Stimulated activated CD4-positive, alpha-beta T cell treated with anti-CD3 and anti-CD28 coated beads, Interleukin-1b, Interleukin-23, amount 100 ng/mL, for 1 hour (primary cell): ENCODE measurements at regions not wholly inside any gene's neighbourhood (a gene's known extent, or its start where the extent isn't known, plus 50 kb on each side); places are given as distances from the start of the nearest gene placed in this dataset.

Experiments used
- DNase-seq, 2 donors: peaks; one replicate each; pipeline ENCODE4 v3.0.0-alpha.2; 2020; ENCODE audit warnings: low read depth in 2 of 2

DNA sequence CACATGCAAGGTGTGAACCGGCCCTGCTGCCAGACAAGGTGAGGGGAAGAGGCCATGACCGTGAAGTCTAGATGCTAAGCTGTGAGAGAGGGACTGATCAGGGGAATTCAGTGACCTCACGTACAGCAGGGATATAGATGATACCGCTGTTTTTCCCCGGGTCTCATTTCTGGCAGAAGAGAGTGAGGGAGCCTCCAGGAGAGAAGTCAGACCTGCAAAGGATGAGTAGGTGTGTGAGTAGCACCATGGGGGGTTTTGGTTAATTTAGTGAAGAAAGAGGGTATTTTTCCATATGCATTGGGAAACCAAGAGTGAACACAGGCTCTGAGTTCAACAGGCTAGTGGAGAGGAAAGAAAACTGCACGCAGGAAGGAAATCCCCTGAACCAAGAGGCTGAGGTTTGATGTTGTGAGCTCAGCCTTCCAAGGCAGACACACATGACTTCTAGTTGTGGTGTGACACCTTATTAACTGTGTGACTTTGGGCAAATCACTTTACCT lies 127.6 kb upstream of the GATB start:
- no peak for DNase-seq

DNA sequence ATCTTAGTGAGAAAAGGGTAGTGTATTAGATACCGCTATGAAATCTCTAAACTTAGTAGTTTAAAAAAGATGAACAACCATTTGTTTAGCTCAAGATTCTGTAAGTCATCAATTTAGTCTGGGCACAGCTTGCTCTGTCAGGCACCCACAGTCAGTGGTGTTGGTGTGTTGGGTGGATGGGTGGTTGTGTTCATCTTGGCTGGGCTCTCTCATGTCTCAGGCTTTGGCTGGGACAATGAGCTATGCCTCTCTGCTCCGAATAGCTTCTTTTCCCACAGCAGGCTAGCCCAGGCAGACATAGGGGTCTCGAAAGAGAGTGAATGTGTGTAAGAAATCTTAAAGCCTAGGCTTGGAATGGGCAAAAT lies 127.0 kb upstream of the GATB start:
- DNase-seq, result no peak

DNA sequence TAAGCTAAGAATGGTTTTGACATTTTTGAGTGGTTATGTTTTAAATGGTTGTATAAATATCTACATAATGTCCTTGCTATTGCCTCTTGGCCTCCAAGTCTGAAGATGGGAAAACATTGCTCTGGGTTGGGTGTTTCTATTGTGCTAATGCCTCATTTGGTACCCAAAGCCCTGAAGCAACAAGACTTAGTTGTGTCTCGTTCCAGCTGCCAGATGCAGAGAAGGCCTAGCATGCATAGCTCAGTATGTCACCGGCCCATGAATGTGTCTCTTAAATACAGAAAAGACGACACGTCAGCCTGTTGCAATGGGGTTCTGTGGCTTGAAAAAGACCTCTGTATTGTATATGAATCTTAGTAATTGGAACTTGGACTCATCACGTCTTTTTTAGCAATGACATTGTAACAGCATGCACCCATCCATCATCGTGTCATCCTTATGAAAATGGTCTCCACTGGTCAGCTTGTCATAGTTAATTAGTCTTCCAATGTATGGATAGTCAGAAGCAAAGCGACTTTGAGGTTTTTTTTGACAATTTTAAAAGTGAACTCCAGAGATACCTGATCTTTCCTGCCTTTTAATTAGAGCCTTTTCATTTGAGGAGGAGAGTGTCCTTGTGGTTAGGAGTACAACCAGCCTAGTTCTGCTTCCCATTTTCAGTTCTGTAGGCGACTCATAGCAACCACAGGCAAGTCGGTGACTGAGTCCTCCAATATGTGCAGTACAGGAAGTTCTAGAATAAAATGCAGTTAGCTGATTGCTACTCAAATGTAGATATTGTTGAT lies 126.4 kb upstream of the GATB start:
- DNase-seq, result no peak

DNA sequence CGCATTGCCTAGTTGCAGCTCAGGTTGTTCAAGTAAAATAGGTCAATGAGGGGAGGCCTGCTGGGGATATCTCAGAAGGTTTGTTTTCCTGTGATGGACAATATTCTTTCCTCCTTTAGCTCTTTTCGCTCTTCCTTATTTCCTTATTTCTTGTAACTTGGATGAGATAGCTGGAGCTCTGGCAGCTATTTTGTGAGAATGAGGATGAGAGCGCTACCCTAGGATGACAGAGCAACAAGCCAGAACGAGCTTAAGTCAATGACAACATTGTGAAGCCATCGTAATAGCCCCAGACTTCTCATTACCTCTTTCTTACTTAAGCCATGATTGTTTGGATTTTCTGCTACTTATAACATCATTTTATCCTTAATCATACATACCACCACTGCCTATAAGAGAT lies 124.3 kb upstream of the GATB start:
- no peak for DNase-seq

DNA sequence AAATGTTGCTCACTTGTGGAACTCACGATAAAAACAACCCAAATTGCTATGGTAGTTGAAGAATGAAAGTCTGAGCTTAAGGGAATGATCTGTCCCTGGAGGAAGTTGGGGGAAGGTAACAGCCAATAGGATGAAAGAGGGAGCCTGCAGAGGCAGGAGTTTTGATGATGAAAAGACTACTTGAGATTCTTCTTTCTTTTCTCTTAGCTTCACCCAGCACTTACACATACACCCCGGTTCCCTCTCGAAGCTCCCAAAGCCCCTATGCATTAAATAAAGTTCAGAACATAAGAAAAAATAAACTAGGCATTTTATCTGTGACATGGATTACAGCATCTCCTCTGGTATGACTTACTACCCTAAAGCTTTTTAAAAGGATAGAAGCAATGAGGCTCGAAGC lies 122.9 kb upstream of the GATB start:
- DNase-seq, result no peak

DNA sequence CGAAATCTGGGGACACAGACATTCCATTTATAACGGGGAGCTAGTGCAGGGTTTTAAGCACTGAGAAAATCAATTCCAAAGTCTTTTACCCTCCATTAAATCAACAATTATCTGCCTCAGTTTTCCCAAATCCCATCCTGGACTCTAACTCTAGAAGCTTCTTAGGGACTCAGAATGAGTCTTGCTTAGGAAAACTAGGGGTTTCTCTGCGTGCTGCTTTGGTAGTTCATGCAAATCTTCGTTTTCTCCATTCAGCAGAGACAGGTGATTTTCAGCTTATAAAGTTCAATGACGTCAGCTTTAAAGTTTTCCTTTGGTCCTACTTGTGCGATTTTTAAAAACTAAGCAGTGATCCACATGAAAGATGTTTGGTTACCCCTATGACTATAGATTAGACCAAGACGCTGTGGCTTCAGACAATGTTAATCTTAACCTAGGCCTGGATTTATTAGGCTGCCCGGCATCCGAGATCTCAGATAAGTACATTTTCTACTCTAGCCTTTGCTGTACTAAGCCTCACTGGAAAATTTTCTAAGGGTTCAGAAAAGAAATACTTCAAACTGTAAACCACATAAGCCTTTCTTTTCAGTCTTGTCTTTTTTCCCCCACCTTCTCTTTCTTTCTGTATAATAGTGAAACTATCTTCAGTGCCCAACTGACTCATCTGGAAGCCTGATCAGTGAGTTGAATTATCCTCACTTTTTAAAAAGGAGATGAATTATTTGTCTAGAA lies 121.4 kb upstream of the GATB start:
- no peak for DNase-seq

DNA sequence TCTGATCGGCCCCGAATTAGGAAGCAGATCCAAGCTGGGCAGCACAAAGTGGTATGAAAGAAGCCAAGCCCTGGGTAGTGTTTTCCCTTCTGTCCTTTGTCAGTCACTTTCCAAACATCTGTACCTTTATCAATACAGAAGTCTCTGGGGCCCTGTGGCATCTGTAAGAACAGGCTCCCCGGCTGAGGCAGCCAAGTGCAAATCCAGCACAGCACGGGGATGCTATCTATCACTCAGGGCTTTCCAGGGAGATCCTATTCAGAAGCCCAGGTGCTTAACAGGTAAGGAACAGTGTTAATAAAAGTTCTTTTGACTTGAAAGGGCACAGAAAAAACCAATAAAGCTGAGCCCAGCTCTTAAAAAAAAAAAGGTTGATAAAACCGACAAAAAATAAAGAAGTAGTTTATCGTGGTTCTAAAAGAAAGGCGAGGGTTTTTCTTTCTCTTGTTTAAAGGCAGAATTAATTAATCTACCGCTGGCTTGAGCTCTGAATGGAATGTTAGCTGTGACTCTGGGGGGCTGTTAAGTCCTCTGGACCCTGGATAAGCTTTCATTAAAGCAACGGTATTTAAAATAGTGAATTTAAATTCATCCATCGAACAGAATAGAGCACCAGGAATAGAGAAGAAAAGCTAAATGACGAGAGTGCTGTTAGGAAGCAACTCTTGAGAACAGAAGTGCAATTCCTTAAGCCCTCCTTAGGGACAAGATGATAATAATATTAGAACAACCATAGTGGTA lies 119.1 kb upstream of the GATB start:
- DNase-seq, result no peak

DNA sequence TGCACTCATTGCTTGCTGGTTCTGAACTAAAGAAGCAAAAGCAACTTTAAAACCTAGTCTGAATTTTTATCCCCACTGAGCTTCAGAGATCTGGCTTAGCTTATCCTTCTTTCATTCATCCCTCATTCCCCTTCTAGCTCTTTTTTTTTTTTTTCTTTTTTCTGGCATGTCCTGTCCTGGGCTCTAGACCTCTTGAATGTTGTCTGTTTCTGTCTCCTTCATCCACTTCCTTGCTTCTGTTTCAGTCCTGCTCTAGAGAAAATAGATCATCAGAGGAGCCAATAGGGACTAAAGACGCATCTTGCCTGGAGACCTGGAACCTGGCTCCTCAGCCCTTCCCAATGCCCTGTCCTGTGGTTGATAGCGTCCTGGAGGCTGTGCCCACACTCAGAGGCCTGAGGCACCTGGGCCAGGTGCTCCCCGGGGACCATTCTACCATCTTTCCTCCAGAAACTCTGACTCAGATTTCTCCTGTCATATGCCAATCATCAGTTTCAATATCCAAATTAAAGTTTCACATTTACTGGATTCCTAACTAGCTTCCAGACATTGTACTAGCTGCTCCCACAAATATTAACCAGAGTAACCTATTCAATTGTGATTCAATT lies 115.7 kb upstream of the GATB start:
- no peak for DNase-seq

DNA sequence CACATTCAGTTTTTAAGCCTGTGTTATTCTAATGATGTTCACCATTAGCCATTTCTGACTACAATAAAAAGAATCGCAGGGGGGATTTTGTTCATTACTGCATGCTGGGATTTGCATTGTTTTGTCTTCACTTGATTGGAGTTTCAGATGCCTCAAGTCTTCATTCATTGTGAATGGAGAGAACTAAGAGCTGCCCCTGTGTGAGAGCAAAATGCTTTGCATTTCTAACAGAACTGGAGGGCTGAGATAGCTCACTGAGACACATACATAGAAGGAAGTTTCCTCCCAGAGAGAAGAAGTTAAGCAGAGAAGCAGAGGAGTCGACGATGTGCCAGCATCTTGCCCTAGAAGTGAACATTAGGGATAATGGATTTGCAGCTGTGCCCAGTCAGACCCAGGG lies 113.5 kb upstream of the GATB start:
- no peak for DNase-seq

DNA sequence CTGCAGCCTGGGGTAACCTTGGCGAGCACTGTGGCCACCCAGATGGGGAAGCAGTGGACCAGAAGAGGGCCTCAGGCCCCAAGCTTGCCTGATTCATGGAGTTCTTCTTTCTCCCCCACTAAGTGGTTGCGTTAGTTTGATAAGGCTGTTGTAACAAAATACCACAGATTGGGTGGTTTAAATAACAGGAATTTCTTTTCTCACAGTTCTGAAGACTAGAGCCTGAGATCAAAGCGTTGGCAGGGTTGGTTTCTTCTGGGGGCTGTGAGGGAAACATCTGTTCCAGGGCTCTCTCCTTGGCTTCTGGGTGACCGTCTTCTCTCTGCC lies 105.7 kb upstream of the GATB start:
- DNase-seq, result no peak

DNA sequence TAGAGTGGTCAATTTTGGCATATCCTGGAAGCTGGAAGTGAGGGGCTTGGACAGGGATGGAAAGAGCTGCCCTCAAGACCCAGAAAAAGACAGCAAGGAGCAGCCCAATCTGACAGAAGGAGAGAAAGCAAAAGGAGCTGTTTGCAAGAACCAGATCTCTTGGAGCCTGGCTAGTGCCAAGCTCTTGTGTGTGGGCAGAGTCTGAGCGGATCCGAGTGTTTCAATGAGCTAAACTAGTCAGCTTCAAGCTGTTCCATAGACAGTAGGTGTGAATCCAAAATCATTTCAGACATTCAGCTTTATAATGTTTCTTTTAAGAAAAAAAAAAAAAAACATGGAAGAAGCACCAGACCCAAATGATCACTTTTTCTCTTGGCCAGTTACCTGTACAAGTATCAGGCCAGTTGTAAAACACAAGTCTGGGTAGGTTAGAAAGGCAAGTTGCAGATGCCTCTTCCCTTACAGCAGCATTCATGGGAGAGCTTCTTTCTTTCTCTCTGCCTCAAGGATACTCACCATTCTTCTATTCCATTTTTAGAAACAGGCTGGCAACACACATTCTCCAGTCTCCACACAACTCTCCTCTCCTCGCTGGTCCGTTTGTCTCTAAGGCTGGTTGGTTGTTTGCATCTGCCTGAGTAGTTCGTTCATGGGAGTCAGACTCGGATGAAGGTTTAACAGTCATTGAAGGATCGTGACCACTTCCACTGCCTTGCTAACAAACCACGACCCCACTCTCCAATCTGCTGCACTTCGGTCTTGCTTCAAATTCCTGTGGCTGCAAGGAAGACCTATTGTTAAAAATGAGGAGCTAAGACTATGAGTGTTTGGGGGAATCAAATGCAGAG lies 105.2 kb upstream of the GATB start:
- no peak for DNase-seq

DNA sequence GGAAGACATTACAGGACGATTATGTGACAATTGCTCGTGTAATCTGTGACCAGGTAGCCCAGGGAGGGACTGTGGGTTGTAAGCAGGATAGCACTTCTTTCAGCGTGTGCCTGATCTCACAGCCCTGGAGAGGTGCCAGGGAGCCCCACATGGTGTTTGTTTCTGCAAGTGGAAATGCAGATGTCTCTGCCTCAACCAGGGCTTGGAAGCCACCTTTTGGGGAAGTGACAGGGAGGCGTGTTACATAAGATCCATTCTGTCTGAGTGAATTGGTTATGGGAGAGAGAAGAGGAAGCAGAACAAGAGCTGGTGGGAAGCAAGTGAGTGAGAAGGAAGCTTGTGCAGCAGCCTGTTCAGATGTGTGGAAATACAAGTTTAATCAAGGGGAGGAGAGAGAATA lies 104.5 kb upstream of the GATB start:
- no peak for DNase-seq

DNA sequence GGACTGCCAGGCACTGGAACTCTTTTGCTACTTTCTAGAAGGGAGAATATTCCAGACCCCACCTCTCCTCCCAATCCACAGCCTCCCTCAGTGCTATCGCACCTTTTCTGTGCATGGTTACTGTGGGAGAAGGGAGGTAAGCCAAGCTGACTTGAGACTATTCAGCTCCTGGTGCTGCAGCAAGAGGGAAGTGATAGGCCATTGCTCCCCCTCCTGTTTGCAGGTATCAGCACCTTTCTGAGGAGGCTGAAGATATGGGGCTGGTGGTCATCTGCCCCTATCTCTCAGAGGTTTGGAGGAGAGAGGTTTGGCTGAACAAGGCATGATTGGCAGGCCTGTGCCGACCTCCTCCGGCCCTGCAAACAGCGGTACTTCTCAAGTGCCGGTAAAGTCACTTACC lies 103.3 kb upstream of the GATB start:
- no peak for DNase-seq

DNA sequence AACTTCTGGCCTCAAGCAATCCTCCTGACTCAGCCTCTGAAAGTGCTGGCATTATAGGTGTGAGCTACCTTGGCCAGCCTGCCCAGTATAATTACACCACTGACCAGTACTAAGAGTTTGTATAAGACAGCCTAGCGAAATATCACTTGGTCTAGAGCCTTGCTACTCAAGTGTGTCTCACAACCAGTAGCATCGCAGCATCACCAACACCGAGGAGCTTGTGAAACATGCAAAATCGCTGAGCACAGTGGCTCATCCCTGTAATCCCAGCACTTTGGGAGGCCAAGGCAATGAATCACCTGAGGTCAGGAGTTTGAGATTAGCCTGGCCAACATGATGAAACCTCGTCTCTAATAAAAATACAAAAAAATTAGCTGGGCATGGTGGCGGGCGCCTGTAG lies 102.0 kb upstream of the GATB start:
- no peak for DNase-seq

DNA sequence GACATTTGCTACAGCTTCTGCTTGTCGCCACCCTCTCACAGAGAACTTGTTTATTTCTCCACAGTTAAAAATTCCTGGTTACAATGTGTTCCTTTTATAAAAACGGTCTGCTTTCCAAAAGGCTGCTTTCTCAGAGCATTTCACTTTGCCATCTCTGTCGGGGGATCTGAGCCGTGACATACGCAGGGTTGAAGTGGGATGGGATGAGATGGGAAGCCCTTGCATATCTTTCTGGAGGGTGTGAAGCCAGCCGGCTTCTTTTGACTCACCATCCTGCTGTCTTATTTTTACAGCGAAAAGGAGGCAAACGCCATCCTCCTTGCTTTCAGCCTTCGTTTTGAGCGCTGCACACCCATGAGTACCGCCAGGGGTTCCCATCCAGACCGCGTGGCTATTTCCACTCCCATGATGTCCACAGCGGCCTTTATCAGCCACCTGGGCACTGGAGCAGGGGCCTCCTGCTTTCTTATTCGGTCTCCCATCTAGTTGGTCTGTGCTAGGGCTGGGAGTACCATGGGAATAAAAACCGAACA lies 99.8 kb upstream of the GATB start:
- no peak for DNase-seq

DNA sequence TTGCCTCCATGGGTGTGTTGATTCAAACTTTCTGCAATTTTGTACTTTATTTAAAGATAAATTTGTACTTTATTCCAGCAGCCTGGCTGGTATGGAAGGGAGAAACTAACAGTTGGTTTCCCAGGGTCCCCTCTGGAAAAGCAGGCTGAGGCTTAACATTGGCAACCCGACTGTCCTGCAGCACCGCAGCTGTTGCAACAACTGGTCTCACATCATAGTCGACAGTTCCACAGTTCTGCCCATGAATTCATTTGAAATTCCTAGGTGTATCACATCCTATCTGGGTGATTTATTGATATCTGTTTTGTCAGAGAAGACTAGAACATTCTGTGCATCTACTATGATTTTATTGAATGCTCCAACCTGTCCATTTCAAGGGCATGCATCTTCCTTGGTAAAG lies 98.8 kb upstream of the GATB start:
- no peak for DNase-seq

DNA sequence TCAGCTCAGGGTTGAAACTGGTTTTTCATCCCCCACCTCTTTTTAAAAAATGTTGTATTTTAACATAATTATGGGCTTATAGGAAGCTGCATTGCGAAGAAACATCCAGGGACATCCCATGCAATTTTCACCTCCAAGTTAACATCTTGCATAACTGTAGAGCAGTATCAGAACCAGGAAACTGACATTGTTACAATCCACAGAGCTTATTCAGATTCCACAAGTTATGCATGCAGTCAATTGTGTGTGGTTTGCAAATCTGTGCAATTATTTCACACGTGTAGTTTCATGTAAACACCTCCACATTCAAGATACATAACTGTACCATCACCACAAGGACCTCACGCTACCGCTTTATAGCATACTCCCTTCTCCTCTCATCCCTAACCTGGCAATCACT lies 97.5 kb upstream of the GATB start:
- no peak for DNase-seq

DNA sequence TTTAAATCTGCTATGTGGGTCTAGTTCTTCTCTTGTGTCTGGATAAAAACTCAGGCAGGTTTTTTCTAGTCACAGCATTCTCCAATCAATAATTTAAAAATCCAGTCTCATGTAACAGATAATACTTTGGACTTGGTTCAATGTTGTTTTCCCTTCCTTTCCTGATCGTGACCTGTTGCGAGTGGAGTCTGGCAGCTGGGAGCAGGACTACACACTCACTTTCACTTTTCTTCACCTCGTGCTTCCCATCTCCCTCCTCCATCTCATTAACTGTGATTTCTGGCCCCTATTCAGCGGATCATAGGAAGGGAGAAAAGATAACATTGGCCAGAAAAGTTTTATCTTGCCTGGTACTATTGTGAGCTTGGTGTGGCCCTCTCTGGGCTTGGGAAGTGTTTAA lies 96.6 kb upstream of the GATB start:
- DNase-seq, result no peak

DNA sequence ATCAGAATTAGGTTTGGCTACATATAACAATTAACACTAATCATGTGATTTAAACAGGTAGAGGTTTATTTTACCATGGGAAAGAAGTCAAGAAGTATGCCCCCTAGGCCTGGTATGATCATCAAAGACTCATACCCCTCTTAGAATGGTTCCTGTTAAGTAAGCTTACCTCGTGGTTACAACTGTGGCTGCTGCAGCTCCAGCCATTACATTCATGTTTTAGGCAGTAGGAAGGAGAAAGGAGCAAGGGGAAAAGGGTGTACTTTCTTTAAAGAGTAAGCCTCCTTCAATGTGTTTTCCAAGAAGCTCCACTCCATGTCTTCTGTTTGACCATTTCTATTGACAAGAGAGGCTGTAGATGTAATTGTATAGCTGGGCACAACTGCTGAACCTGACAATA lies 94.9 kb upstream of the GATB start:
- no peak for DNase-seq

DNA sequence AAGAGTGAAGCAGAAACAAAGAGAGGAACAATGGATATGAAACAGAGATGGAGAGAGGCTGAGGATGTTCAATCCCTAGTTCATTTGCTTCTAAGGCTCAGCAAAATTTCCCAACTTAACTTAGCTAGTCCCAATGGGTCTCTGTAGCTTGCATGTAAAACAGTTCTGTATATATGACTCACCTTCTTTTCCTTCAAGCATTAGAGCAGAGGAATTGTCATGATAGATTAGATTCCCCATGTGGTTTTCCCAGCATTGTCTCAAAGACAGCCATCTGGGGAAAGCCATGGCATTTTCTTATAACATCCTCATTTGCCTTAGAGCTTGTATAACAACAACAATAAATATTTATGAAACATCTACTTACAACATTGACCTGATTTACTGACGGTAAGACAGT lies 93.9 kb upstream of the GATB start:
- no peak for DNase-seq

DNA sequence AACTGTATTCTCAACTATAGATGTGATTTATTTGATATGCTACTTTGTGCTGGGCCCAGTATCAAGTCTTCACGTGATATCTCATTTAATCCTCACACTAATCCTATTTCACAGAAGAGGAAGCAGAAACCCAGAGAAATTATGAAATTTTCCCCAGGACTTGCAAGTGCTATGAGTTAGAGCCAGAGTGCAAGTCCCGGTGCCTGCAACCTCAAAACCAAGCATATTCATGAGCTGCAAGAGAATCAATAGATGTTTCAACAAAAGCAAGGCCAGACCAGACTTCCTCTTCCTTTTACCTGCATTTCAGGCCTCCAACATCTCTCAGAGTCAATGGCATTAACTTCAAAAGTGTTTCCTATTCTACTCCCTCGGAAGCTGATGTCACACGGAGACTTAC lies 92.2 kb upstream of the GATB start:
- DNase-seq, result no peak
